Spleen (tissue), 11 donors: ENCODE measurements at regions not wholly inside any gene's neighbourhood (a gene's known extent, or its start where the extent isn't known, plus 50 kb on each side); places are given as distances from the start of the nearest gene placed in this dataset.

Experiments
- DNase-seq: peaks from one replicate; pipeline ENCODE4 v3.0.0-alpha.2; 2020
- H3K27ac ChIP-seq, 8 donors: fragments of 200-600 bp; sonication (generic) in 7 of 8; 1 replicate in 4 of 8; 2 replicates in 4 of 8; pipeline versions ENCODE4 v1.5.0 to v1.8.0; 2016 to 2021; ENCODE audit warnings: inconsistent platforms in 4 of 8, mild to moderate bottlenecking in 4 of 8, moderate library complexity in 1 of 8
- H3K27me3 ChIP-seq, 7 donors: fragments of 200-600 bp; sonication (generic) in 6 of 7; replicated peaks in 1 of 7; 1 replicate in 4 of 7; 2 replicates in 3 of 7; pipeline versions ENCODE4 v1.5.0 to v1.8.0; 2016 to 2021; ENCODE audit warnings: inconsistent platforms in 3 of 7, mild to moderate bottlenecking in 1 of 7
- H3K36me3 ChIP-seq, 6 donors: fragments of 200-600 bp; sonication (generic) in 5 of 6; 1 replicate in 4 of 6; 2 replicates in 2 of 6; pipeline versions ENCODE4 v1.5.0 to v1.8.0; 2016 to 2021; ENCODE audit warnings: inconsistent platforms in 2 of 6
- H3K4me1 ChIP-seq, 6 donors: fragments of 200-600 bp; sonication (generic) in 5 of 6; 1 replicate in 3 of 6; 2 replicates in 3 of 6; pipeline versions ENCODE4 v1.5.0 to v1.8.0; 2016 to 2021; ENCODE audit warnings: inconsistent platforms in 3 of 6
- H3K4me3 ChIP-seq, 8 donors: fragments of 200-600 bp; sonication (generic) in 7 of 8; 1 replicate in 4 of 8; 2 replicates in 4 of 8; pipeline versions ENCODE4 v1.5.0 to v1.8.0; 2016 to 2021; ENCODE audit warnings: inconsistent platforms in 4 of 8, mild to moderate bottlenecking in 4 of 8, moderate library complexity in 2 of 8
- H3K9me3 ChIP-seq, 8 donors: fragments of 200-600 bp; sonication (generic) in 7 of 8; 1 replicate in 4 of 8; 2 replicates in 4 of 8; pipeline versions ENCODE4 v1.5.0 to v1.8.0; 2016 to 2021; ENCODE audit warnings: inconsistent platforms in 4 of 8
- POLR2A ChIP-seq, 3 donors: fragments of 450-650 bp; IDR thresholded peaks; one replicate each; pipeline ENCODE4 v1.5.1; 2017; ENCODE audit warnings: antibody characterized with exemption in 3 of 3, mild to moderate bottlenecking in 1 of 3
- POLR2AphosphoS5 ChIP-seq, 3 donors: sonication (generic); formaldehyde crosslinking; IDR thresholded peaks; one replicate each; pipeline ENCODE4 v1.5.1; 2017; ENCODE audit warnings: antibody characterized with exemption in 3 of 3
- WGBS, 5 donors: extraction: QIAGEN DNeasy Blood & Tissue Kit in 3 of 5; methylation state at CpG; one replicate each; pipeline versions ENCODE4 v1.1.5 to v1.1.7; 2013 to 2018; 5-methylcytosine and 5-hydroxymethylcytosine counted together
- intact Hi-C: fragments of 100-400 bp; cut with DNase I; formaldehyde crosslinking; loops from one replicate; pipeline ENCODE4 v1.15.0; 2023; ENCODE audit warnings: low total_unique reads
- TF ChIP-seq, protein P1 (sequence below), 11 experiments: fragments of 200-600 bp in 7 of 11; fragments of 450-650 bp in 4 of 11; sonication (generic) in 4 of 11; IDR thresholded peaks in 8 of 11; conservative IDR thresholded peaks in 3 of 11; 1 replicate in 7 of 11; 2 replicates in 4 of 11; pipeline versions ENCODE4 v1.4.0 to v1.8.0; 2016 to 2021; ENCODE audit warnings: antibody characterized with exemption in 11 of 11, inconsistent platforms in 4 of 11, mild to moderate bottlenecking in 1 of 11
- donor health status: healthy with polysubstance abuse.
- donor health status: DM: no; HTN: no; CAD: no; lungs with moderate emphysema.
- donor health status: DM: no; HTN: no; CAD: no.
- donor health status: Bipolar disorder and iron deficiency.
- donor health status: healthy.
- donor health status: DM: no; HTN: no; CAD: no.
- donor health status: DM: yes; HTN: yes; CAD: no.

- TF ChIP-seq POLR2AphosphoS5 (IDR thresholded peaks at IDR 0.05) = no peak
- TF ChIP-seq, protein P1, sequence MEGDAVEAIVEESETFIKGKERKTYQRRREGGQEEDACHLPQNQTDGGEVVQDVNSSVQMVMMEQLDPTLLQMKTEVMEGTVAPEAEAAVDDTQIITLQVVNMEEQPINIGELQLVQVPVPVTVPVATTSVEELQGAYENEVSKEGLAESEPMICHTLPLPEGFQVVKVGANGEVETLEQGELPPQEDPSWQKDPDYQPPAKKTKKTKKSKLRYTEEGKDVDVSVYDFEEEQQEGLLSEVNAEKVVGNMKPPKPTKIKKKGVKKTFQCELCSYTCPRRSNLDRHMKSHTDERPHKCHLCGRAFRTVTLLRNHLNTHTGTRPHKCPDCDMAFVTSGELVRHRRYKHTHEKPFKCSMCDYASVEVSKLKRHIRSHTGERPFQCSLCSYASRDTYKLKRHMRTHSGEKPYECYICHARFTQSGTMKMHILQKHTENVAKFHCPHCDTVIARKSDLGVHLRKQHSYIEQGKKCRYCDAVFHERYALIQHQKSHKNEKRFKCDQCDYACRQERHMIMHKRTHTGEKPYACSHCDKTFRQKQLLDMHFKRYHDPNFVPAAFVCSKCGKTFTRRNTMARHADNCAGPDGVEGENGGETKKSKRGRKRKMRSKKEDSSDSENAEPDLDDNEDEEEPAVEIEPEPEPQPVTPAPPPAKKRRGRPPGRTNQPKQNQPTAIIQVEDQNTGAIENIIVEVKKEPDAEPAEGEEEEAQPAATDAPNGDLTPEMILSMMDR (IDR thresholded peaks at IDR 0.05 in 8 of 11, conservative IDR thresholded peaks at IDR 0.05 in 3 of 11) = no peak
- no peak for TF ChIP-seq POLR2A (IDR thresholded peaks at IDR 0.05)
- H3K27me3 ChIP-seq = peaks cover 0 to 31% (median 0%) of the 10 kb centered on the region in 7 donors
- 0 to 13% (median 3%) methylated on average over 1 of the region's 1 CpG for WGBS, 5 donors
- DNase-seq = no peak
- no peaks in the 10 kb centered on the region for H3K9me3 ChIP-seq
- no peaks in the 10 kb centered on the region for H3K36me3 ChIP-seq
- no peaks in the 10 kb centered on the region for H3K4me1 ChIP-seq
- intact Hi-C loops = no loop called here
- H3K27ac ChIP-seq = no peak overlapping the region
- no peak overlapping the region for H3K4me3 ChIP-seq
These were observed 120.4 kb downstream of the TBX5 start for GRCh38 chr12:114285554-114285953.

DNA sequence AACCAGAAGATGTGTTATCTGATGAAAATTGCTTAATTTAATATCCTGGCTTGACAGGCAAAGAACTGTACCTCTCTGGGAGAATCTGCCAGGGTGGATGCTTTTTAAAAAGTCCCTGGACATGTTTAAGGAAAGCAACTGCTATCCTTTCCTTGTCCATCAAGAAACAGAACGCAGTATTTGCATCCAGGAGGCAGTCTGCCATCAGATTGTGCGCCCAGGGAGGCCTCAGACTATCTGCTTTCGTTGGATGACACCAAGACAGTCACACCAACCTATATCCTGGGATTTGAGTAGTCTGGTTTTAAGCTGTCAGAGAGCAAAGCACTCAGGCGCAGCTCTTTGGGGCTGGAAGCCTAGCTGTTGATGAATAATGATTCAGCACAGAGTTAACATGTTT is 121.9 kb downstream of the TBX5 start:
- intact Hi-C loops = no loop called here
- Histone ChIP-seq H3K27ac (no peak overlapping the region), H3K36me3 (no peaks in the 10 kb centered on the region), H3K27me3 (peaks cover 0 to 31% (median 0%) of the 10 kb centered on the region in 7 donors), H3K4me1 (no peaks in the 10 kb centered on the region), H3K4me3 (no peak overlapping the region), H3K9me3 (no peaks in the 10 kb centered on the region)
- TF ChIP-seq POLR2A (IDR thresholded peaks at IDR 0.05) (no peak), POLR2AphosphoS5 (IDR thresholded peaks at IDR 0.05) (no peak)
- TF ChIP-seq, protein P1 (IDR thresholded peaks at IDR 0.05 in 8 of 11, conservative IDR thresholded peaks at IDR 0.05 in 3 of 11) = no peak
- WGBS, 5 donors = 46 to 74% (median 63%) methylated on average over 4 of the region's 4 CpGs
- DNase-seq = no peak

DNA sequence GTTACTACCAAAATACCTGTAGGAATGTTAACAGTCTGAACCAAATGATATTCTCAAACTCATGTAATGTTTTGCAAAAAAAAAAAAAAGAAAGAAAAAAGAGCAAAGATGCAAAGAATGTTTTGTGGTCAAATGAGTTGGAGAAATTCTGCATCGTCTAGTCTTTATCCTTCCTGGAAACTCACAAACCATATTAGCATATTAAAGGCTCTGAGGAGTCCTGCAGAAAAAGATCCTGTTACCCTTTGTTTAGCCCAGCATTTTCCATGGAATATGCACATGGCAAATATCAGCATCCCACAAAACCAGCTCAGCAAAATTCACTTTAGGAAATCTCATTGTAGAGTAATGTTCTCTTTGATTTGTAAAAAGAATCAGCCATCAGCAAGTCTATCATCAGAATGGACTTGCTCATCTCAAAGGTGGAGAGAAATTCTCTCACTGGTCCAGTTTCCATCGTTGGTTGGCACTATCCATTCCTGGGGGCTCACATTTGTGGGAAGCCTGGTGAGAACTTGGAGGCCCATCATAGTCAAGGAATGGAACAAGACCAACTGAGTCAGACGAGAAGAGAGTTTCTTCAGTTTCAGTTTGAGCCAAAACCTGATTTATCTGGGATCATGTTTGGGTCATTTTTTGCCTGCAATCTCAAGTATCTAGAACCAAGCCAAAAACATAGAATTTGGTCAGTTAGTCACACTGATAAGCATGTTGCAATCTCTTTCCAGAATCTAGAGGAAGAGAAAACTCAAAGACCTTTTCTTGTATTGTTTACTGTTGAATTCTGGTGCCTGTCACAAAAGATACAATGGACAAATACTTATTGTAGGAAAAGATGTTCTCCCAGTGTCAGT is 129.8 kb downstream of the TBX5 start:
- intact Hi-C loops = no loop called here
- 27 to 36% (median 28%) methylated on average over 3 of the region's 3 CpGs for WGBS, 5 donors

GRCh38 chr12:114275086-114275485 is 130.9 kb downstream of the TBX5 start:
- no peak for DNase-seq
- no peak overlapping the region for H3K27ac ChIP-seq
- H3K4me1 ChIP-seq = no peaks in the 10 kb centered on the region
- peaks cover 0 to 46% (median 0%) of the 10 kb centered on the region in 7 donors for H3K27me3 ChIP-seq
- no peaks in the 10 kb centered on the region for H3K36me3 ChIP-seq
- no peaks in the 10 kb centered on the region for H3K9me3 ChIP-seq
- no peak overlapping the region for H3K4me3 ChIP-seq
- TF ChIP-seq, protein P1 (IDR thresholded peaks at IDR 0.05 in 8 of 11, conservative IDR thresholded peaks at IDR 0.05 in 3 of 11) = no peak
- no peak for TF ChIP-seq POLR2AphosphoS5 (IDR thresholded peaks at IDR 0.05)
- TF ChIP-seq POLR2A (IDR thresholded peaks at IDR 0.05) = no peak
- 59 to 80% (median 67%) methylated on average over 4 of the region's 4 CpGs for WGBS, 5 donors
- intact Hi-C loops = no loop called here

More for the DNA sequence above, 129.8 kb downstream of the TBX5 start:
- TF ChIP-seq POLR2A (IDR thresholded peaks at IDR 0.05) = no peak
- TF ChIP-seq, protein P1 (IDR thresholded peaks at IDR 0.05 in 8 of 11, conservative IDR thresholded peaks at IDR 0.05 in 3 of 11) = no peak
- no peak for TF ChIP-seq POLR2AphosphoS5 (IDR thresholded peaks at IDR 0.05)
- Histone ChIP-seq H3K27ac (no peak overlapping the region), H3K4me3 (no peak overlapping the region), H3K27me3 (peaks cover 0 to 38% (median 0%) of the 10 kb centered on the region in 7 donors), H3K4me1 (no peaks in the 10 kb centered on the region), H3K9me3 (no peaks in the 10 kb centered on the region), H3K36me3 (no peaks in the 10 kb centered on the region)
- no peak for DNase-seq
